K562 (cell line): ENCODE measurements at regions not wholly inside any gene's neighbourhood (a gene's known extent, or its start where the extent isn't known, plus 50 kb on each side); places are given as distances from the start of the nearest gene placed in this dataset.

Experiments used
- ATAC-seq: fragments of 200-7000 bp; cut with Tn5 transposase; 3 replicates; pipeline ENCODE4 v1.9.1; 2020; ENCODE audit warnings: moderate library complexity
- BruUV-seq: library from RNA; stranded (reverse); fragments of 400-500 nt; replicated peaks from 2 replicates; lab custom pipeline; 2021; lab: Mats Ljungman, UMichigan
- CTCF ChIA-PET: fragments of 300-600 bp; formaldehyde crosslinking; extraction: SDS; loops from one replicate; lab custom pipeline; 2021; ENCODE audit warnings: low intra/inter-chr PET ratio; lab: Yijun Ruan, JAX
- POLR2A ChIA-PET: fragments of 300-600, 350-650 bp; sonication (Branson Sonifier 250); formaldehyde crosslinking; extraction: SDS; loops from one replicate; lab custom pipeline; 2021; ENCODE audit warnings: antibody characterized with exemption, inconsistent platforms; lab: Yijun Ruan, JAX
- DNase-seq, 4 experiments: peaks; one replicate each; pipeline versions ENCODE4 v3.0.0 to v3.0.0-alpha.2; 2011 to 2018; ENCODE audit warnings: low spot score in 3 of 4, mixed read lengths in 3 of 4; ENCODE audit errors: extremely low read depth in 1 of 4
- FAIRE-seq: peaks from 2 replicates; lab custom pipeline; 2011; peaks lifted over from hg19 to GRCh38; lab: Jason Lieb, UNC
- H2AFZ ChIP-seq: 2 replicates; pipeline ENCODE4 v1.6.0; 2011; ENCODE audit warnings: low read depth, low read length, control low read depth, inconsistent platforms
- H3K27ac ChIP-seq: fragments of 200-600 bp; 3 replicates; pipeline ENCODE4 v1.8.0; 2011; ENCODE audit warnings: low read depth, mild to moderate bottlenecking, control low read depth, inconsistent platforms, low read length, moderate library complexity, mixed read lengths; ENCODE audit errors: extremely low read depth
- H3K27me3 ChIP-seq, 2 experiments: fragments of 300-600 bp in 1 of 2; 2 replicates in 1 of 2; 3 replicates in 1 of 2; pipeline versions ENCODE4 v1.6.0 to v1.8.0; 2011; ENCODE audit warnings: inconsistent platforms in 2 of 2, low read length in 2 of 2, mild to moderate bottlenecking in 1 of 2, mixed read lengths in 1 of 2, moderate library complexity in 1 of 2; ENCODE audit not compliant: control insufficient read depth in 2 of 2, insufficient read depth in 2 of 2
- H3K36me3 ChIP-seq: fragments of 300-600 bp; 3 replicates; pipeline ENCODE4 v1.8.0; 2011; ENCODE audit warnings: mild to moderate bottlenecking, low read length, inconsistent platforms; ENCODE audit not compliant: control insufficient read depth, insufficient read depth
- H3K4me1 ChIP-seq, 2 experiments: fragments of 200-600 bp in 1 of 2; replicated peaks in 1 of 2; 2 replicates in 1 of 2; 3 replicates in 1 of 2; pipeline versions ENCODE4 v1.5.1 to v1.8.0; 2011; ENCODE audit warnings: inconsistent platforms in 2 of 2, low read length in 2 of 2, mild to moderate bottlenecking in 1 of 2, mixed read lengths in 1 of 2, moderate library complexity in 1 of 2; ENCODE audit not compliant: control insufficient read depth in 2 of 2, insufficient read depth in 2 of 2
- H3K4me2 ChIP-seq: 2 replicates; pipeline ENCODE4 v1.6.1; 2011; ENCODE audit warnings: low read length, control low read depth, inconsistent platforms, mixed read lengths; ENCODE audit not compliant: insufficient read depth
- H3K4me3 ChIP-seq: fragments of 200-600 bp; sonication (generic), shearing (Covaris generic); 2 replicates; pipeline ENCODE4 v1.5.1; 2016; ENCODE audit warnings: control low read depth, inconsistent platforms
- H3K79me2 ChIP-seq: fragments of 200-600 bp; 3 replicates; pipeline ENCODE4 v1.8.0; 2011; ENCODE audit warnings: low read length, inconsistent platforms; ENCODE audit not compliant: control insufficient read depth, insufficient read depth
- H3K9ac ChIP-seq, 2 experiments: 2 replicates each; pipeline versions ENCODE4 v1.6.0 to v1.6.1; 2011; ENCODE audit warnings: low read depth in 2 of 2, low read length in 2 of 2, control low read depth in 1 of 2, inconsistent platforms in 1 of 2, mild to moderate bottlenecking in 1 of 2, mixed read lengths in 1 of 2; ENCODE audit not compliant: insufficient read depth in 1 of 2
- H3K9me1 ChIP-seq: one replicate; pipeline ENCODE4 v1.6.0; 2011; ENCODE audit warnings: inconsistent platforms, mild to moderate bottlenecking, low read length, moderate library complexity; ENCODE audit not compliant: control insufficient read depth, insufficient read depth
- H3K9me3 ChIP-seq: replicated peaks from 2 replicates; pipeline ENCODE4 v1.5.1; 2011; ENCODE audit warnings: low read depth, low read length, inconsistent platforms; ENCODE audit not compliant: control insufficient read depth, insufficient read depth
- H4K20me1 ChIP-seq: replicated peaks from 2 replicates; pipeline ENCODE4 v1.6.1; 2011; ENCODE audit warnings: low read length, inconsistent platforms, mixed read lengths; ENCODE audit not compliant: control insufficient read depth, insufficient read depth
- BRD9 ChIP-seq: fragments of 450-650 bp; IDR thresholded peaks from 2 replicates; pipeline ENCODE4 v1.6.1; 2018; ENCODE audit warnings: low read depth; ENCODE audit not compliant: partially characterized antibody
- DNMT1 ChIP-seq: fragments of 450-650 bp; IDR thresholded peaks from 2 replicates; pipeline ENCODE4 v1.6.1; 2016; ENCODE audit warnings: antibody characterized with exemption, mild to moderate bottlenecking
- MTF1 ChIP-seq: fragments of 250-450 bp; sonication (Bioruptor Pico); IDR thresholded peaks from 2 replicates; pipeline ENCODE4 v1.9.0; 2021; ENCODE audit warnings: moderate library complexity, mild to moderate bottlenecking, inconsistent platforms, borderline replicate concordance
- POLR3G ChIP-seq: IDR thresholded peaks from 2 replicates; pipeline ENCODE4 v1.6.1; 2011; ENCODE audit not compliant: insufficient read length, insufficient replicate concordance; ENCODE audit errors: extremely low read depth
- SMAD2 ChIP-seq: fragments of 150-350 bp; IDR thresholded peaks from 2 replicates; pipeline ENCODE4 v1.6.1; 2014; ENCODE audit warnings: low read depth, mild to moderate bottlenecking, low read length
- XRCC5 ChIP-seq: fragments of 200-400 bp; formaldehyde crosslinking; IDR thresholded peaks from 2 replicates; pipeline ENCODE4 v1.6.1; 2017; ENCODE audit warnings: low read depth, mild to moderate bottlenecking, low read length
- ZNF143 ChIP-seq: sonication (generic); formaldehyde crosslinking; IDR thresholded peaks from 2 replicates; pipeline ENCODE4 v1.9.0; 2022; ENCODE audit warnings: mild to moderate bottlenecking, missing genetic modification reagents
- ZNF197 ChIP-seq: fragments of 200-800 bp; sonication (Bioruptor generic); IDR thresholded peaks from 2 replicates; pipeline ENCODE4 v1.6.1; 2016; ENCODE audit warnings: low read depth, missing genetic modification characterization, missing compliant biosample characterization
- ZNF766 ChIP-seq: fragments of 200-800 bp; sonication (Bioruptor generic); conservative IDR thresholded peaks from 2 replicates; pipeline ENCODE4 v1.6.1; 2016; ENCODE audit warnings: missing genetic modification characterization, missing compliant biosample characterization
- WGBS: fragments of 100-300 bp; shearing (Covaris generic); methylation state at CpG from one replicate; pipeline ENCODE4 v1.1.6; 2016; ENCODE audit warnings: low coverage, mixed read lengths; ENCODE audit not compliant: insufficient coverage; ENCODE audit errors: missing lambda C conversion rate; 5-methylcytosine and 5-hydroxymethylcytosine counted together
- in situ Hi-C: fragments of 300-500 bp; cut with MboI; formaldehyde crosslinking; loops from 4 replicates; pipeline ENCODE4 v1.15.0; 2018; ENCODE audit warnings: inconsistent platforms, mixed read lengths
- intact Hi-C: fragments of 100-400 bp; cut with micrococcal nuclease; formaldehyde crosslinking; loops from 2 replicates; pipeline ENCODE4 v1.14.2; 2022
- TF ChIP-seq, protein P1 (sequence below), 2 experiments: fragments of 450-650 bp in 1 of 2; IDR thresholded peaks; 2 replicates each; pipeline ENCODE4 v1.6.1; 2011 to 2017; ENCODE audit warnings: low read depth in 2 of 2, antibody characterized with exemption in 1 of 2, borderline replicate concordance in 1 of 2, low read length in 1 of 2, mild to moderate bottlenecking in 1 of 2, mixed read lengths in 1 of 2; ENCODE audit not compliant: control insufficient read depth in 1 of 2
- TF ChIP-seq, protein P2 (sequence below): fragments of 250-450 bp; sonication (Bioruptor Pico); IDR thresholded peaks from 2 replicates; pipeline ENCODE4 v1.4.0; 2020

DNA sequence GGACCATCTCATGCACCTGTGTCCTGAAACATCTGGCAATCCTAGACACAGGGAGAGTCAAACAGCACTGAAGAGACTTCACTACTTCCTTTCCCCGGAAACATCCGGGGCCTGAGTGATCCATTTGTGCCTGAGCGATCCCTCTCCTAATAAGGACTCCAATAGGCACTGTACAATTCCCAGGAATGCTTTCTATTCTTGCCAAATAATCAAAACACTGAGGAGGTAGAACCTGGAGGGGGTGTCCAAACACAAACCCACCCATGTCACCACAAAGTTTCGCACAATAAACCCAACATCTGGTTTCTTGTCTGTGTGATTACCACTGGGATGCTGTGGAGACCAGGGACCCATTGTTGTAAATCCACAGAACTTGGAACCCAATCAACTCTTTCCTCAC lies 205.0 kb downstream of the OPA1 start:
- Histone ChIP-seq H3K9ac (no peak overlapping the region), H3K4me2 (no peak overlapping the region), H3K36me3 (no peaks in the 10 kb centered on the region), H2AFZ (no peak overlapping the region), H3K9me1 (no peaks in the 10 kb centered on the region), H3K4me3 (no peak overlapping the region), H3K79me2 (no peaks in the 10 kb centered on the region), H3K27ac (no peak overlapping the region), H4K20me1 (no peaks in the 10 kb centered on the region), H3K4me1 (peaks cover 9 to 41% of the 10 kb centered on the region in 2 experiments; a peak in 3 of 5 replicates), H3K27me3 (no peaks in the 10 kb centered on the region), H3K9me3 (no peaks in the 10 kb centered on the region)
- no TSS peak for BruUV-seq
- POLR2A ChIA-PET = interaction anchor here (0.6 kb wide), 1 partner anchor 1211 kb away, joined by 3 read pairs; no protein-coding TSS in a partner anchor
- ATAC-seq (no peak), DNase-seq (no peak), FAIRE-seq (no peak)
- no peak for TF ChIP-seq ZNF766 (CRISPR knock-in tag)
- TF ChIP-seq BRD9 = no peak
- TF ChIP-seq ZNF197 (CRISPR knock-in tag) = no peak
- TF ChIP-seq SMAD2 = no peak
- TF ChIP-seq, protein P1, sequence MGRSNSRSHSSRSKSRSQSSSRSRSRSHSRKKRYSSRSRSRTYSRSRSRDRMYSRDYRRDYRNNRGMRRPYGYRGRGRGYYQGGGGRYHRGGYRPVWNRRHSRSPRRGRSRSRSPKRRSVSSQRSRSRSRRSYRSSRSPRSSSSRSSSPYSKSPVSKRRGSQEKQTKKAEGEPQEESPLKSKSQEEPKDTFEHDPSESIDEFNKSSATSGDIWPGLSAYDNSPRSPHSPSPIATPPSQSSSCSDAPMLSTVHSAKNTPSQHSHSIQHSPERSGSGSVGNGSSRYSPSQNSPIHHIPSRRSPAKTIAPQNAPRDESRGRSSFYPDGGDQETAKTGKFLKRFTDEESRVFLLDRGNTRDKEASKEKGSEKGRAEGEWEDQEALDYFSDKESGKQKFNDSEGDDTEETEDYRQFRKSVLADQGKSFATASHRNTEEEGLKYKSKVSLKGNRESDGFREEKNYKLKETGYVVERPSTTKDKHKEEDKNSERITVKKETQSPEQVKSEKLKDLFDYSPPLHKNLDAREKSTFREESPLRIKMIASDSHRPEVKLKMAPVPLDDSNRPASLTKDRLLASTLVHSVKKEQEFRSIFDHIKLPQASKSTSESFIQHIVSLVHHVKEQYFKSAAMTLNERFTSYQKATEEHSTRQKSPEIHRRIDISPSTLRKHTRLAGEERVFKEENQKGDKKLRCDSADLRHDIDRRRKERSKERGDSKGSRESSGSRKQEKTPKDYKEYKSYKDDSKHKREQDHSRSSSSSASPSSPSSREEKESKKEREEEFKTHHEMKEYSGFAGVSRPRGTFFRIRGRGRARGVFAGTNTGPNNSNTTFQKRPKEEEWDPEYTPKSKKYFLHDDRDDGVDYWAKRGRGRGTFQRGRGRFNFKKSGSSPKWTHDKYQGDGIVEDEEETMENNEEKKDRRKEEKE (IDR thresholded peaks at IDR 0.05; ENCODE audit: borderline replicate concordance in 1 of 2, control insufficient read depth in 1 of 2, low read depth in 2 of 2, low read length in 1 of 2) = no peak
- no peak for TF ChIP-seq MTF1 (CRISPR knock-in tag)
- no peak for TF ChIP-seq DNMT1
- no peak for TF ChIP-seq POLR3G
- no peak for TF ChIP-seq XRCC5
- TF ChIP-seq, protein P2, sequence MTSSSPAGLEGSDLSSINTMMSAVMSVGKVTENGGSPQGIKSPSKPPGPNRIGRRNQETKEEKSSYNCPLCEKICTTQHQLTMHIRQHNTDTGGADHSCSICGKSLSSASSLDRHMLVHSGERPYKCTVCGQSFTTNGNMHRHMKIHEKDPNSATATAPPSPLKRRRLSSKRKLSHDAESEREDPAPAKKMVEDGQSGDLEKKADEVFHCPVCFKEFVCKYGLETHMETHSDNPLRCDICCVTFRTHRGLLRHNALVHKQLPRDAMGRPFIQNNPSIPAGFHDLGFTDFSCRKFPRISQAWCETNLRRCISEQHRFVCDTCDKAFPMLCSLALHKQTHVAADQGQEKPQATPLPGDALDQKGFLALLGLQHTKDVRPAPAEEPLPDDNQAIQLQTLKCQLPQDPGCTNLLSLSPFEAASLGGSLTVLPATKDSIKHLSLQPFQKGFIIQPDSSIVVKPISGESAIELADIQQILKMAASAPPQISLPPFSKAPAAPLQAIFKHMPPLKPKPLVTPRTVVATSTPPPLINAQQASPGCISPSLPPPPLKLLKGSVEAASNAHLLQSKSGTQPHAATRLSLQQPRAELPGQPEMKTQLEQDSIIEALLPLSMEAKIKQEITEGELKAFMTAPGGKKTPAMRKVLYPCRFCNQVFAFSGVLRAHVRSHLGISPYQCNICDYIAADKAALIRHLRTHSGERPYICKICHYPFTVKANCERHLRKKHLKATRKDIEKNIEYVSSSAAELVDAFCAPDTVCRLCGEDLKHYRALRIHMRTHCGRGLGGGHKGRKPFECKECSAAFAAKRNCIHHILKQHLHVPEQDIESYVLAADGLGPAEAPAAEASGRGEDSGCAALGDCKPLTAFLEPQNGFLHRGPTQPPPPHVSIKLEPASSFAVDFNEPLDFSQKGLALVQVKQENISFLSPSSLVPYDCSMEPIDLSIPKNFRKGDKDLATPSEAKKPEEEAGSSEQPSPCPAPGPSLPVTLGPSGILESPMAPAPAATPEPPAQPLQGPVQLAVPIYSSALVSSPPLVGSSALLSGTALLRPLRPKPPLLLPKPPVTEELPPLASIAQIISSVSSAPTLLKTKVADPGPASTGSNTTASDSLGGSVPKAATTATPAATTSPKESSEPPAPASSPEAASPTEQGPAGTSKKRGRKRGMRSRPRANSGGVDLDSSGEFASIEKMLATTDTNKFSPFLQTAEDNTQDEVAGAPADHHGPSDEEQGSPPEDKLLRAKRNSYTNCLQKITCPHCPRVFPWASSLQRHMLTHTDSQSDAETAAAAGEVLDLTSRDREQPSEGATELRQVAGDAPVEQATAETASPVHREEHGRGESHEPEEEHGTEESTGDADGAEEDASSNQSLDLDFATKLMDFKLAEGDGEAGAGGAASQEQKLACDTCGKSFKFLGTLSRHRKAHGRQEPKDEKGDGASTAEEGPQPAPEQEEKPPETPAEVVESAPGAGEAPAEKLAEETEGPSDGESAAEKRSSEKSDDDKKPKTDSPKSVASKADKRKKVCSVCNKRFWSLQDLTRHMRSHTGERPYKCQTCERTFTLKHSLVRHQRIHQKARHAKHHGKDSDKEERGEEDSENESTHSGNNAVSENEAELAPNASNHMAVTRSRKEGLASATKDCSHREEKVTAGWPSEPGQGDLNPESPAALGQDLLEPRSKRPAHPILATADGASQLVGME (CRISPR knock-in tag) = no peak
- TF ChIP-seq ZNF143 (CRISPR knock-in tag) = no peak
- in situ Hi-C loops (no loop called here), intact Hi-C loops (no loop called here)
- WGBS = 91% methylated on average over 4 of the region's 4 CpGs
- CTCF ChIA-PET = interaction anchor here (0.6 kb wide), 1 partner anchor 985 kb away, joined by 3 read pairs; no protein-coding TSS in a partner anchor
